HG02678 (cell line): ENCODE measurements at regions not wholly inside any gene's neighbourhood (a gene's known extent, or its start where the extent isn't known, plus 50 kb on each side); places are given as distances from the start of the nearest gene placed in this dataset.
"Not testable (repeated sequence)": the region's sequence is repeated elsewhere in the genome, so short reads cannot be mapped to it uniquely, and the experiment has no call there.

ENCODE experiments used
- ATAC-seq: cut with Tn5 transposase; IDR thresholded peaks from one replicate; pipeline ENCODE4 v1.9.1; 2021; ENCODE audit warnings: mild to moderate bottlenecking, moderate library complexity; ENCODE audit not compliant: unreplicated experiment

- ATAC-seq = no peak
These were observed 138.1 kb upstream of the RAP2B start for GRCh38 chr3:153023896-153024295.

GRCh38 chr3:153026026-153026425, 136.0 kb upstream of the RAP2B start:
- ATAC-seq = no peak

GRCh38 chr3:153028381-153028780, 133.6 kb upstream of the RAP2B start:
- ATAC-seq = no peak

- no peak for ATAC-seq
These were observed 132.7 kb upstream of the RAP2B start for GRCh38 chr3:153029350-153029749.

- ATAC-seq = no peak
These were observed 129.1 kb upstream of the RAP2B start for GRCh38 chr3:153032891-153033290.

GRCh38 chr3:153036846-153037245, 125.2 kb upstream of the RAP2B start:
- ATAC-seq = no peak

- no peak for ATAC-seq
These were observed 123.7 kb upstream of the RAP2B start for GRCh38 chr3:153038367-153038766.

- no peak for ATAC-seq
These were observed 123.2 kb upstream of the RAP2B start for GRCh38 chr3:153038779-153039178.

GRCh38 chr3:153041181-153041580, 120.8 kb upstream of the RAP2B start:
- ATAC-seq = no peak

- no peak for ATAC-seq
These were observed 119.9 kb upstream of the RAP2B start for GRCh38 chr3:153042088-153042487.

- ATAC-seq = no peak
These were observed 118.2 kb upstream of the RAP2B start for GRCh38 chr3:153043729-153044328.

GRCh38 chr3:153045150-153045549, 116.9 kb upstream of the RAP2B start:
- ATAC-seq = no peak

- no peak for ATAC-seq
These were observed 111.0 kb upstream of the RAP2B start for GRCh38 chr3:153050978-153051377.

GRCh38 chr3:153051427-153052095, 110.5 kb upstream of the RAP2B start:
- ATAC-seq = no peak

GRCh38 chr3:153052096-153052460, 109.9 kb upstream of the RAP2B start:
- ATAC-seq = no peak

GRCh38 chr3:153055217-153055616, 106.8 kb upstream of the RAP2B start:
- no peak for ATAC-seq

- no peak for ATAC-seq
These were observed 106.2 kb upstream of the RAP2B start for GRCh38 chr3:153055779-153056178.

GRCh38 chr3:153058031-153058688, 103.9 kb upstream of the RAP2B start:
- ATAC-seq = not testable (repeated sequence)

- no peak for ATAC-seq
These were observed 101.7 kb upstream of the RAP2B start for GRCh38 chr3:153060346-153060745.

- ATAC-seq = no peak
These were observed 100.0 kb upstream of the RAP2B start for GRCh38 chr3:153061938-153062528.

- ATAC-seq = no peak
These were observed 98.7 kb upstream of the RAP2B start for GRCh38 chr3:153063337-153063736.

GRCh38 chr3:153066983-153067382, 95.0 kb upstream of the RAP2B start:
- ATAC-seq = no peak
